ENCODE measurements at regions not wholly inside any gene's neighbourhood (a gene's known extent, or its start where the extent isn't known, plus 50 kb on each side); places are given as distances from the start of the nearest gene placed in this dataset.

DNA sequence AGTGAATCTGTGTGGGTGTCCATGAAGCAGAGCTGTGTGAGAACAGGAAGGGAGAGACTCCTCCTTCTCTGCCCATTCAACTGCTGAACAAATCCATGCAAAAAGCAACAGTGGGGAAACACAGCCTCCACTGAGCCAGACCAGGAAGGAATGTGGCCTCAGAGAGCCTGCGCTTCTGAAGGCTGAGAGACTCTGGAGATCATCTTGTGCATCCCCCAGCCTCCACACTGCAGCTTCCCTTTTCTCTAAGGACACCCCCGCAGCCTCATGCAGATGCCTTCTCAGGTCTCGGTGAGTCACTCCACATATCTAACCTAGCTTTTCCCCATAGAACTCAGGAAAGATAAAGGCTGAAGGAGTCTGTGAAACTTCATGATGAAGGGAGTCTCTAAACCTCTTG is 402.9 kb downstream of the TNS1 start:
- ATAC-seq (no peak), DNase-seq (no peak)
- Histone ChIP-seq H3K4me1 (no peaks in the 10 kb centered on the region), H3K27me3 (no peaks in the 10 kb centered on the region), H3K27ac (no peak overlapping the region), H3K36me3 (no peaks in the 10 kb centered on the region), H3K4me3 (no peak overlapping the region), H3K9me3 (no peaks in the 10 kb centered on the region)
- TF ChIP-seq, protein P1, sequence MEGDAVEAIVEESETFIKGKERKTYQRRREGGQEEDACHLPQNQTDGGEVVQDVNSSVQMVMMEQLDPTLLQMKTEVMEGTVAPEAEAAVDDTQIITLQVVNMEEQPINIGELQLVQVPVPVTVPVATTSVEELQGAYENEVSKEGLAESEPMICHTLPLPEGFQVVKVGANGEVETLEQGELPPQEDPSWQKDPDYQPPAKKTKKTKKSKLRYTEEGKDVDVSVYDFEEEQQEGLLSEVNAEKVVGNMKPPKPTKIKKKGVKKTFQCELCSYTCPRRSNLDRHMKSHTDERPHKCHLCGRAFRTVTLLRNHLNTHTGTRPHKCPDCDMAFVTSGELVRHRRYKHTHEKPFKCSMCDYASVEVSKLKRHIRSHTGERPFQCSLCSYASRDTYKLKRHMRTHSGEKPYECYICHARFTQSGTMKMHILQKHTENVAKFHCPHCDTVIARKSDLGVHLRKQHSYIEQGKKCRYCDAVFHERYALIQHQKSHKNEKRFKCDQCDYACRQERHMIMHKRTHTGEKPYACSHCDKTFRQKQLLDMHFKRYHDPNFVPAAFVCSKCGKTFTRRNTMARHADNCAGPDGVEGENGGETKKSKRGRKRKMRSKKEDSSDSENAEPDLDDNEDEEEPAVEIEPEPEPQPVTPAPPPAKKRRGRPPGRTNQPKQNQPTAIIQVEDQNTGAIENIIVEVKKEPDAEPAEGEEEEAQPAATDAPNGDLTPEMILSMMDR (IDR thresholded peaks at IDR 0.05), result no peak
- no peak for TF ChIP-seq POLR2A (IDR thresholded peaks at IDR 0.05)
- 83% methylated on average over 1 of the region's 3 CpGs for WGBS (ENCODE audit: insufficient coverage, low coverage, low lambda C conversion rate, missing lambda C conversion rate)
- intact Hi-C loops (cut with DNase I), result no loop called here

DNA sequence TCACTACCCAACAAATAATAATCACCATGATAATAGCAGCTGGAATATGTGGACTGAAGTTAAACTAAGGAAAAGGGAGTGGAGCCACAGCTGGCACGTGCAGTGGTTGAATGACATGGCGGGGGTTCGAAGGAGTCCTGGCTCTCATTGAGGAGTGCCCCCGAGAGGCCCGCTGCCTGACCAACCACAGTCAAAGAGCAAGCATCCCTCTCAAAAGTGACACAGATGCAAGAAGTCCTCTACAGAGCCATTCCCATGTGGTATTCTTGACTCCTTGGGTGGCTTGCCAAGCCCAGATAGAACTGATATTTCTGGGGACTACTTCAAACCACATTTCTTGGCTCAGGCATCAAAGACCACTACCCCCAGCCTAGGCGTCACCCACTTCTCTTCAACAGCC is 405.1 kb downstream of the TNS1 start:
- Histone ChIP-seq H3K36me3 (no peaks in the 10 kb centered on the region), H3K4me1 (no peaks in the 10 kb centered on the region), H3K4me3 (no peak overlapping the region), H3K27me3 (no peaks in the 10 kb centered on the region), H3K9me3 (no peaks in the 10 kb centered on the region), H3K27ac (no peak overlapping the region)
- DNase-seq (no peak), ATAC-seq (no peak)
- TF ChIP-seq, protein P1 (IDR thresholded peaks at IDR 0.05), result no peak
- TF ChIP-seq POLR2A (IDR thresholded peaks at IDR 0.05), result no peak
- WGBS (ENCODE audit: insufficient coverage, low coverage, low lambda C conversion rate, missing lambda C conversion rate), result 67% methylated on average over 1 of the region's 6 CpGs
- intact Hi-C loops (cut with DNase I), result no loop called here

DNA sequence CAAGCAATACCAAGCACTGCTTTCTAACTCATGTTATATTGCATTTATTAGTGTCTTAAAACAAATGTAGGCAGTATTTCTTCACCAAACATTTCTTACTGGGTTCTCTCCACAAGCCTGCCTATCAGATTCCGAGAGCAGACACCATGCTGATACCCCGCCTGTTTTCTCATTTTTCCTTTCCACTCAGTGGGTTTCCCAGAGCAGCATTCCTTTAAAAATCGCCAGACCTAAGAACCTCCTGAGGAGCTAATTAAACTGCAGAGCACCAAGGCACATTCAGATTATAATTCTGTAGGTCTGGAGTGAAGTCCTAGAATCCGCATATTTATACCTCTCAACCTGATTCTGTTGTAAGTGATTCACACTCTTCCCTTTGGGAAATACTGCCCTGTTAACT is 405.6 kb downstream of the TNS1 start:
- WGBS (ENCODE audit: insufficient coverage, low coverage, low lambda C conversion rate, missing lambda C conversion rate), result 64% methylated on average over 3 of the region's 4 CpGs
- H3K9me3 ChIP-seq, result no peaks in the 10 kb centered on the region
- intact Hi-C loops (cut with DNase I), result no loop called here
- H3K27ac ChIP-seq, result no peak overlapping the region
- no peaks in the 10 kb centered on the region for H3K4me1 ChIP-seq
- H3K4me3 ChIP-seq, result no peak overlapping the region
- TF ChIP-seq POLR2A (IDR thresholded peaks at IDR 0.05), result no peak
- TF ChIP-seq, protein P1 (IDR thresholded peaks at IDR 0.05), result no peak
- ATAC-seq (no peak), DNase-seq (no peak)
- no peaks in the 10 kb centered on the region for H3K27me3 ChIP-seq
- no peaks in the 10 kb centered on the region for H3K36me3 ChIP-seq

DNA sequence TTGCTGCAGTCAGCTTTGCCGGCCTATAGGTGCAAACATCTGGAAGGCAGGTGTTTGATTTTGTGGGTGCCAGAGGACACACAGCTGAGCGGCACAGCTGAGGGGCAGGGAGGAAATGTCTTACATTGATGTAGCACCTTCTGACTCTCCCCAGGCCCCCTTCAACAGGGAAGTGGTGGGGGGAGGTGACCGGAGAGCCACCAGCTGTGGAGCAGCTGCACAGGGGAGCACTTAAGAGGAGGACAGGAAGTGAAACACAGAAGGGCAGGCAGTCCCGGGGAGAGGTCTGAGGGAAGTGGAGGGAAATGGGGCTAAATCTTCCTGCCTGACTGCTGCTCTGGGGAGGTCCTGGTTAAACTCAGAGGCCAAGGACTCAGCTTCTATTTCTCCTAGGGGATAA is 409.1 kb downstream of the TNS1 start:
- H3K27me3 ChIP-seq, result no peaks in the 10 kb centered on the region
- H3K9me3 ChIP-seq, result no peaks in the 10 kb centered on the region
- DNase-seq (no peak), ATAC-seq (peak in 2 of 4 donors; percentile 24 to 27)
- WGBS (ENCODE audit: insufficient coverage, low coverage, low lambda C conversion rate, missing lambda C conversion rate), result 47% methylated on average over 4 of the region's 4 CpGs
- no peak overlapping the region for H3K4me3 ChIP-seq
- no peaks in the 10 kb centered on the region for H3K4me1 ChIP-seq
- TF ChIP-seq, protein P1 (IDR thresholded peaks at IDR 0.05), result no peak
- no peak for TF ChIP-seq POLR2A (IDR thresholded peaks at IDR 0.05)
- no peak overlapping the region for H3K27ac ChIP-seq
- intact Hi-C loops (cut with DNase I), result no loop called here
- H3K36me3 ChIP-seq, result no peaks in the 10 kb centered on the region

DNA sequence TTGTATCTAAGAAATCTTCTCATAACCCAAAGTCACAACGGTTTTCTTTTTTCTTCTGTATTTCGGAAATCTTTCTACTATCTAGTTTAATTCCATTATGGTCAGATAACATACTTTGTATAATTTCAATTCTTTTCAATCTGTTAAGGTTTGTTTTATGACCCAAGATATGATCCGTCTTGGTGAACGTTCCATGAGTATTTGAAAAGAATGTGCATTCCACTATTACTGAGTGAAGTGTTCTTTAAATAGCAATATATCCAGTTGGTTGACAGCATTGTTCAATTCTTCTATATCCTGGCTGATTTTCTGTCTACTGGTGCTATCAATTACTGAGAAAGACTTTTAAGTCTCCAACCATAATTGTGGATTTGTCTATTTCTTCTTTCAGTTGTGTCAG is 414.5 kb downstream of the TNS1 start:
- Histone ChIP-seq H3K27me3 (no peaks in the 10 kb centered on the region), H3K27ac (no peak overlapping the region), H3K36me3 (no peaks in the 10 kb centered on the region), H3K9me3 (no peaks in the 10 kb centered on the region), H3K4me1 (no peaks in the 10 kb centered on the region), H3K4me3 (no peak overlapping the region)
- ATAC-seq (no peak), DNase-seq (no peak)
- TF ChIP-seq POLR2A (IDR thresholded peaks at IDR 0.05), result no peak
- TF ChIP-seq, protein P1 (IDR thresholded peaks at IDR 0.05), result no peak
- intact Hi-C loops (cut with DNase I), result no loop called here
- WGBS (ENCODE audit: insufficient coverage, low coverage, low lambda C conversion rate, missing lambda C conversion rate), result 81% methylated on average over 4 of the region's 4 CpGs
